ENCODE measurements at regions not wholly inside any gene's neighbourhood (a gene's known extent, or its start where the extent isn't known, plus 50 kb on each side); places are given as distances from the start of the nearest gene placed in this dataset.

- DNase-seq (ENCODE audit: low spot score) = no peak
These were observed 392.2 kb downstream of the C6orf118 start for GRCh38 chr6:164917211-164917610.

GRCh38 chr6:164916087-164916486 lies 393.3 kb downstream of the C6orf118 start:
- DNase-seq (ENCODE audit: low spot score) = no peak

GRCh38 chr6:164911873-164912580 lies 397.4 kb downstream of the C6orf118 start:
- DNase-seq (ENCODE audit: low spot score) = no peak

- no peak for DNase-seq (ENCODE audit: low spot score)
These were observed 398.3 kb downstream of the C6orf118 start for GRCh38 chr6:164911151-164911550.

- DNase-seq (ENCODE audit: low spot score) = no peak
These were observed 402.6 kb downstream of the C6orf118 start for GRCh38 chr6:164906766-164907165.

- no peak for DNase-seq (ENCODE audit: low spot score)
These were observed 404.1 kb downstream of the C6orf118 start for GRCh38 chr6:164905311-164905710.

- no peak for DNase-seq (ENCODE audit: low spot score)
These were observed 411.0 kb downstream of the C6orf118 start for GRCh38 chr6:164898412-164898811.

- no peak for DNase-seq (ENCODE audit: low spot score)
These were observed 411.7 kb downstream of the C6orf118 start for GRCh38 chr6:164897523-164898235.

GRCh38 chr6:164889980-164890379 lies 419.4 kb downstream of the C6orf118 start:
- DNase-seq (ENCODE audit: low spot score) = no peak

GRCh38 chr6:164887660-164888059 lies 421.7 kb downstream of the C6orf118 start:
- DNase-seq (ENCODE audit: low spot score) = no peak

GRCh38 chr6:164882236-164882635 lies 427.2 kb downstream of the C6orf118 start:
- no peak for DNase-seq (ENCODE audit: low spot score)

GRCh38 chr6:164871783-164872182 lies 437.6 kb downstream of the C6orf118 start:
- no peak for DNase-seq (ENCODE audit: low spot score)

GRCh38 chr6:164870164-164870563 lies 439.2 kb downstream of the C6orf118 start:
- no peak for DNase-seq (ENCODE audit: low spot score)

- DNase-seq (ENCODE audit: low spot score) = no peak
These were observed 447.4 kb downstream of the C6orf118 start for GRCh38 chr6:164861967-164862366.

GRCh38 chr6:164859816-164860215 lies 449.6 kb downstream of the C6orf118 start:
- no peak for DNase-seq (ENCODE audit: low spot score)

- DNase-seq (ENCODE audit: low spot score) = no peak
These were observed 453.3 kb downstream of the C6orf118 start for GRCh38 chr6:164856138-164856537.

GRCh38 chr6:164855281-164855680 lies 454.1 kb downstream of the C6orf118 start:
- no peak for DNase-seq (ENCODE audit: low spot score)

GRCh38 chr6:164854526-164854925 lies 454.9 kb downstream of the C6orf118 start:
- no peak for DNase-seq (ENCODE audit: low spot score)

- DNase-seq (ENCODE audit: low spot score) = no peak
These were observed 463.6 kb downstream of the C6orf118 start for GRCh38 chr6:164845773-164846172.

GRCh38 chr6:164842085-164842484 lies 467.3 kb downstream of the C6orf118 start:
- no peak for DNase-seq (ENCODE audit: low spot score)

GRCh38 chr6:164838068-164838615 lies 471.3 kb downstream of the C6orf118 start:
- DNase-seq (ENCODE audit: low spot score) = no peak

GRCh38 chr6:164836486-164836885 lies 472.9 kb downstream of the C6orf118 start:
- DNase-seq (ENCODE audit: low spot score) = no peak

GRCh38 chr6:164832410-164832809 lies 477.0 kb downstream of the C6orf118 start:
- DNase-seq (ENCODE audit: low spot score) = no peak

All from CD4-positive, alpha-beta T cell treated with Interleukin-2 at 100 ng/mL for 4 hours (primary cell).